Panc1 (cell line): ENCODE measurements at regions not wholly inside any gene's neighbourhood (a gene's known extent, or its start where the extent isn't known, plus 50 kb on each side); places are given as distances from the start of the nearest gene placed in this dataset.

Experiments
- POLR2AphosphoS5 ChIP-seq: IDR thresholded peaks from 2 replicates; pipeline ENCODE4 v1.6.1; 2012; ENCODE audit warnings: mild to moderate bottlenecking, low read depth, low read length, moderate library complexity
- TCF7L2 ChIP-seq: IDR thresholded peaks from 2 replicates; pipeline ENCODE4 v1.6.1; 2011; ENCODE audit warnings: mild to moderate bottlenecking, low read depth, low read length, inconsistent platforms
- TF ChIP-seq, protein P1 (sequence below): fragments of 450-650 bp; IDR thresholded peaks from 2 replicates; pipeline ENCODE4 v1.5.1; 2017; ENCODE audit warnings: mild to moderate bottlenecking

DNA sequence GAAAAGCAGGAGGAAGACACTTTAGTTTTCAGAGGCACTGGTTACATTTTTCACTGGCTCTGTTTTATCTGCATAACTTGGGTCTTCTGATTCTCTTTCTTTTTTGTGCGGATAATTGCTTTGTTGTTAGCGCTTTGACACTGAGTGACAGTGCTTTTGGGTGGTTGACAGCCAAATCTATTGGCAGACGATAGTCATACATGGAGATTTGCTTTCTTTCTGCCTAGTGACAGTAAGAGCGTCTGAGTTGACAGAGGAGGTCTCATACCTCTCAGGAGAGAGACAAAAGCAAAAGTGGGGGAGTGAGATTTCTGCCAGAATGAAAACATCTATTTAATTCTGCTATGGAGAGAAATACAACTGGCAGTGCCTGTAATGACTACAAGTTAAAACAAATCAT, 2278.0 kb upstream of the WWC1 start:
- TF ChIP-seq TCF7L2, result no peak
- TF ChIP-seq, protein P1, sequence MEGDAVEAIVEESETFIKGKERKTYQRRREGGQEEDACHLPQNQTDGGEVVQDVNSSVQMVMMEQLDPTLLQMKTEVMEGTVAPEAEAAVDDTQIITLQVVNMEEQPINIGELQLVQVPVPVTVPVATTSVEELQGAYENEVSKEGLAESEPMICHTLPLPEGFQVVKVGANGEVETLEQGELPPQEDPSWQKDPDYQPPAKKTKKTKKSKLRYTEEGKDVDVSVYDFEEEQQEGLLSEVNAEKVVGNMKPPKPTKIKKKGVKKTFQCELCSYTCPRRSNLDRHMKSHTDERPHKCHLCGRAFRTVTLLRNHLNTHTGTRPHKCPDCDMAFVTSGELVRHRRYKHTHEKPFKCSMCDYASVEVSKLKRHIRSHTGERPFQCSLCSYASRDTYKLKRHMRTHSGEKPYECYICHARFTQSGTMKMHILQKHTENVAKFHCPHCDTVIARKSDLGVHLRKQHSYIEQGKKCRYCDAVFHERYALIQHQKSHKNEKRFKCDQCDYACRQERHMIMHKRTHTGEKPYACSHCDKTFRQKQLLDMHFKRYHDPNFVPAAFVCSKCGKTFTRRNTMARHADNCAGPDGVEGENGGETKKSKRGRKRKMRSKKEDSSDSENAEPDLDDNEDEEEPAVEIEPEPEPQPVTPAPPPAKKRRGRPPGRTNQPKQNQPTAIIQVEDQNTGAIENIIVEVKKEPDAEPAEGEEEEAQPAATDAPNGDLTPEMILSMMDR, result no peak
- no peak for TF ChIP-seq POLR2AphosphoS5
